GM13976 (cell line): ENCODE measurements at regions not wholly inside any gene's neighbourhood (a gene's known extent, or its start where the extent isn't known, plus 50 kb on each side); places are given as distances from the start of the nearest gene placed in this dataset.

Experiments
- DNase-seq: peaks from one replicate; pipeline ENCODE4 v3.0.0; 2012; ENCODE audit warnings: low spot score
- in situ Hi-C: fragments of 300-500 bp; cut with MboI; formaldehyde crosslinking; loops from one replicate; pipeline ENCODE4 v1.12.0; 2022; ENCODE audit warnings: low sequenced_read_pairs, mixed read lengths, inconsistent platforms; ENCODE audit not compliant: unreplicated experiment
- TF ChIP-seq, protein P1 (sequence below): IDR thresholded peaks from 2 replicates; pipeline ENCODE4 v1.5.1; 2012; ENCODE audit warnings: borderline replicate concordance, mild to moderate bottlenecking; ENCODE audit not compliant: insufficient read depth; ENCODE audit errors: extremely low read depth, missing control alignments, control extremely low read depth

DNA sequence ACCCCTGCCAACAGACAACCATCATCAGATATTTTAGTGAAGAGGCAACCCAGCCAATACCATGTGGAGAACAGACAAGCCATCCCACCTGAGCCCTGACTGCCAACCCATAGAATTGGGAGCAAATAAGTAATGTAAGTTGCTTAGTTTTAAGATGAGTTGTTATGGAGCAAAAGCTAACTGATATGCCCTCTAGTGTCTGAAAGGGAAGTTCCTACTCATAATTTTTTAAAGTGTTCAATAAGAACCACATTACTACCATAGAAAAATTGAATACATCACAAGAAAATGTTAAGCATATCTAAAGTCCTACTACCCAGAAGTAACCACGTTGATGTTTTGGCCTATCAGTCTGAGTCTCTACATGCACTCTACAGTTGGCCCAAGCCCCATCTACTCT lies 50.8 kb upstream of the SLC36A4 start:
- no peak for DNase-seq
- TF ChIP-seq, protein P1, sequence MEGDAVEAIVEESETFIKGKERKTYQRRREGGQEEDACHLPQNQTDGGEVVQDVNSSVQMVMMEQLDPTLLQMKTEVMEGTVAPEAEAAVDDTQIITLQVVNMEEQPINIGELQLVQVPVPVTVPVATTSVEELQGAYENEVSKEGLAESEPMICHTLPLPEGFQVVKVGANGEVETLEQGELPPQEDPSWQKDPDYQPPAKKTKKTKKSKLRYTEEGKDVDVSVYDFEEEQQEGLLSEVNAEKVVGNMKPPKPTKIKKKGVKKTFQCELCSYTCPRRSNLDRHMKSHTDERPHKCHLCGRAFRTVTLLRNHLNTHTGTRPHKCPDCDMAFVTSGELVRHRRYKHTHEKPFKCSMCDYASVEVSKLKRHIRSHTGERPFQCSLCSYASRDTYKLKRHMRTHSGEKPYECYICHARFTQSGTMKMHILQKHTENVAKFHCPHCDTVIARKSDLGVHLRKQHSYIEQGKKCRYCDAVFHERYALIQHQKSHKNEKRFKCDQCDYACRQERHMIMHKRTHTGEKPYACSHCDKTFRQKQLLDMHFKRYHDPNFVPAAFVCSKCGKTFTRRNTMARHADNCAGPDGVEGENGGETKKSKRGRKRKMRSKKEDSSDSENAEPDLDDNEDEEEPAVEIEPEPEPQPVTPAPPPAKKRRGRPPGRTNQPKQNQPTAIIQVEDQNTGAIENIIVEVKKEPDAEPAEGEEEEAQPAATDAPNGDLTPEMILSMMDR = no peak
- in situ Hi-C loops = no loop called here

DNA sequence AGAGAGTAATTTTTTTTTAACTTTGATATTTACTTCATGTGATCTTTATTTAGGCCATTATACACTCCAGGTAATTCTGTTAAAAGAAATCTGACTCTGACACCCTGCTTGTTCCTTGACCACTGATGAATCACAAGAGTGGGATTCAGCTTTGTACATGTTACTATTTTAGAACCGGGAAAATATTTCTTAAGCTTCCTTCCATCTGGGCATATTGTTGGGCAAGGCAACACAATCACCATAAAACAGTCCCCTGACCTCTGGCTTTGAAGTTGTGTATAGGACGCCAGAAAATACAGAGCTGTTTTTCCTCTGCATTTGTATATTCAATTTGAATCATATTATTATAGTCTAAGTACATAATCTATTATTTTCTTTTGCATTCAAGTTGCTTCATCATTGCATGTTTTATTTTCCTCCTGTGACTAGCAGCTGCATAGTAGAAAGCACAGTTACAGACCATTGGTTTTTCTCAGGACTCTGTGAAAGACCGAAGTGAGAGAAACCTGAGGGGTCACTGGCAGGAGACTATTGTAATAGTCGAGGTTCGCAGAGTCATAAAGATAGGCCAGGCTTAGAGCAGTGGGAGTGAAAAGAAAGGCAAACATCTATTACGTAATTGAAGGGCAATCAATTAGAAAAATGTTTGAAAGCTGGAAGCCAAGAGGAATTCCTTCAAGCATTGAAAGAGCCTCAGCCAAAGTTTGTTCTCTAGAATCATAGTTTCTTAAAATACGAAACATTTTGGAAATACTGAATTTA lies 51.8 kb upstream of the SLC36A4 start:
- TF ChIP-seq, protein P1 = no peak
- DNase-seq = no peak
- in situ Hi-C loops = no loop called here

DNA sequence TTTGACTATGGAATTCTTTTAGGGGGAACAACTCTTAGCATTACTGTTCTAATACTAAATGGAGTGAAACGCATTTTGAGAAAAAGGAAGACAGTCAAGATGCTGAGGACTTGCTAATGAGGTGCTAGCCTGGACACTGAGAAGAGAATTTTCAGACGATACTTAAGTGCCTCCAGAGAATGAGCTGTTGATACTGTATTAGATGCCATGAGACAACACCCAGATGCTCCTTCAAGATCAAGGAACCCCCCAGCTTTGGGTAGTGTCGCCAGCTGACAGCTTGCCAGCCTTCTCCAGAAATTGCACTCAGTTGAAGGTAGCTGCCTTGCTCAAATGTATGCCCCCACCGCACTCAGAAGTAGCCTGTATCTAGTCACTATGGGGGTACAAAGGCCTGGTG lies 52.5 kb upstream of the SLC36A4 start:
- no peak for DNase-seq
- TF ChIP-seq, protein P1 = no peak
- in situ Hi-C loops = no loop called here

DNA sequence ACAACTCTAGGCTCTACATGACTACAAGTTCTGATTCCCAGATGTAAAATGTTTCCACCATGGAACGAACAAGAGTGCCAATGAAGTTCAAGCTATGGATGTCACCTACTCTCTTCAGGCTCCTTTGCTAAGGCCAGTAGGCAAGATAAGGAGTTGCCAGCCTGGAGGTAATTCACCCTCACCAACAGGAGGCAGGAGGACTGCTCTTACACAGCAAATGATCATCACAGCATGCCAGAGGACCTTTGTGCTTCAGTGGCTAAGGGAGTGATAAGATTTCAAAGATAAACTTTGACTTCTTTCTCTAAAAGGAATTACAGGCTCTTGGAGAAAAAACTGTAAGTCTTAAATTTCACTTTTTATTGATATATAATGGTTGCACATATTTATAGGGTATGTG lies 54.1 kb upstream of the SLC36A4 start:
- no peak for DNase-seq
- TF ChIP-seq, protein P1 = no peak
- in situ Hi-C loops = no loop called here

DNA sequence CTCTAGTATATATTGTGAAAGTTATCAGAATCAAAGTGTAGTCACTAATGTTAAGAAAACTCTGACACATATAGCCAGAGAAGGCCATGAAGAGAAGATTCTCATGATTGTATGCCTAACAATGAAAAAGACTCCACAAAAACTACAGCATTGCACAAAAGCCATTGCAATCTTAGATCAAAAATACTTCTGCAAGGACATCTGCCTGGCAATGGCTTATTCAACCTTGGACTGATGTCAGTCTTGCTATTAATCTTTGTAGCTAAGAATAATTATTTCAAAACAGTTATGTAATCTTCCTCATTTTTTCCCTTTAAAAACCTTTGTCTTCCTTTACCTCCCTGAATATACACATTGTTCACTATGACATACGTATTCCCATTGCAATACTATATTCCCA lies 55.3 kb upstream of the SLC36A4 start:
- in situ Hi-C loops = no loop called here
- TF ChIP-seq, protein P1 = no peak
- no peak for DNase-seq

DNA sequence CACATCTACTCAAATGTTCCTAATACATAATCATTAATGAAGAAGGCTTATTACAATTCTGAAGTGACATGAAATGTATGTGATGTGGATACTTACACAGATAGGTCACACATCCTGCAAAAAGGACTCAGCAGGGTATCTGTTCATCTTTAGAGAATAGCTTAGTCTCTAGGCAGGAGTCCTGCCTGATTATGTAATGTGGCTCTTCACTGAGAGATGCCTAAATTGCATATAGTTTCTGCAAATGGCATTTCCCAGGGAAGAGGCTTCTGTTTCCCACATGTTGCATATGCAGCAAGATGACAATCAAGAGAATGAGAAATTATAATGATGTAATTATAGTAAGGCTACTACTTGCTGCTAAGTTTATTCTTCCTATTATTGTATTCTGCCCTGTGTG lies 58.8 kb upstream of the SLC36A4 start:
- TF ChIP-seq, protein P1 = no peak
- in situ Hi-C loops = no loop called here
- DNase-seq = no peak

DNA sequence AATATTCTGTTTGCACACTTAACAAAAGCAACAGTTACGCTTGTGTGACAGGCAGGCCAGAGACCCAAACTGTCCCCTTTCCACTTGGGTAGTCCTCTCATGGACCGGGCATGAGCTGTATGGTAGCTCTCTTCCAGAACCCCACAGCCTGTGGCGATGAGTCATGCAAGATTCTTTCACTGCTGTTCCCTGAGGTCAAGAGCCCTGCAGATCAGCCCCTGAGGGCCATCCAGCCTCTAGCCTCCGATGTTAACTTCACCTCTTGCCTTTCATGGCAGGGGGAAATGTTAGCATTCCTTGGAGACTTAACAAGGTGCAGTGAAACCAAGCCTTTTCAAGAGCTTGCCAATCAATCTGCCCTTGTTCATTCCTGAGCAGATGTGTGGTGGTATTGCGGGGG lies 63.2 kb upstream of the DEUP1 start:
- in situ Hi-C loops = no loop called here
- DNase-seq = no peak
- TF ChIP-seq, protein P1 = no peak
